Natural killer cell (primary cell): ENCODE measurements at regions not wholly inside any gene's neighbourhood (a gene's known extent, or its start where the extent isn't known, plus 50 kb on each side); places are given as distances from the start of the nearest gene placed in this dataset.
A peak's percentile ranks its signal among the peaks of the same experiment; 100 is the strongest.

Source experiments
- ATAC-seq, 3 donors: fragments of 150-1000 bp in 2 of 3; fragments of 200-7000 bp in 1 of 3; cut with Tn5 transposase; 1 replicate in 1 of 3; 2 replicates in 2 of 3; pipeline ENCODE4 v1.10.0; 2021; ENCODE audit warnings: mild to moderate bottlenecking in 2 of 3, moderate library complexity in 2 of 3
- DNase-seq, 2 donors: peaks; one replicate each; pipeline versions ENCODE4 v3.0.0 to v3.0.0-alpha.2; 2013 to 2021; ENCODE audit warnings: mixed read lengths in 1 of 2
- H3K27ac ChIP-seq: one replicate; pipeline ENCODE4 v1.5.1; 2013; ENCODE audit warnings: mild to moderate bottlenecking, low read length
- H3K27me3 ChIP-seq: one replicate; pipeline ENCODE4 v1.6.1; 2013; ENCODE audit warnings: low read length; ENCODE audit not compliant: control insufficient read depth, insufficient read depth
- H3K36me3 ChIP-seq: one replicate; pipeline ENCODE4 v1.6.1; 2013; ENCODE audit warnings: low read length; ENCODE audit not compliant: control insufficient read depth, insufficient read depth
- H3K4me1 ChIP-seq: one replicate; pipeline ENCODE4 v1.6.1; 2013; ENCODE audit warnings: low read length; ENCODE audit not compliant: control insufficient read depth, insufficient read depth
- H3K4me3 ChIP-seq: one replicate; pipeline ENCODE4 v1.5.1; 2013; ENCODE audit warnings: low read length
- H3K9me3 ChIP-seq: one replicate; pipeline ENCODE4 v1.6.1; 2013; ENCODE audit warnings: low read length; ENCODE audit not compliant: control insufficient read depth, insufficient read depth
- H3K27ac Mint-ChIP-seq, 2 donors: one replicate each; pipeline ENCODE4 v1.8.0; 2022; ENCODE audit warnings: mild to moderate bottlenecking in 2 of 2, mixed read lengths in 2 of 2, moderate library complexity in 1 of 2
- H3K27me3 Mint-ChIP-seq, 2 donors: one replicate each; pipeline ENCODE4 v1.8.0; 2022; ENCODE audit warnings: low read depth in 2 of 2, mixed read lengths in 2 of 2
- H3K36me3 Mint-ChIP-seq: one replicate; pipeline ENCODE4 v1.8.0; 2022; ENCODE audit warnings: mixed read lengths
- H3K4me1 Mint-ChIP-seq, 2 donors: one replicate each; pipeline ENCODE4 v1.8.0; 2022; ENCODE audit warnings: mixed read lengths in 2 of 2
- H3K4me3 Mint-ChIP-seq: one replicate; pipeline ENCODE4 v1.8.0; 2022; ENCODE audit warnings: mild to moderate bottlenecking, moderate library complexity, mixed read lengths
- H3K9me3 Mint-ChIP-seq, 2 donors: one replicate each; pipeline ENCODE4 v1.8.0; 2022; ENCODE audit warnings: mixed read lengths in 2 of 2
- CTCF ChIP-seq: fragments of 200-600 bp; IDR thresholded peaks from one replicate; pipeline ENCODE4 v1.8.0; 2022; ENCODE audit warnings: antibody characterized with exemption
- WGBS: methylation state at CpG from one replicate; pipeline ENCODE4 v1.1.7; 2013; ENCODE audit warnings: missing lambda C conversion rate; ENCODE audit not compliant: insufficient coverage; 5-methylcytosine and 5-hydroxymethylcytosine counted together
- intact Hi-C: fragments of 100-400 bp; cut with micrococcal nuclease; formaldehyde crosslinking; loops from one replicate; pipeline ENCODE4 v1.14.2; 2022

- no peaks in the 10 kb centered on the region for H3K9me3 Mint-ChIP-seq
- H3K27ac ChIP-seq, result no peak overlapping the region
- no peaks in the 10 kb centered on the region for H3K9me3 ChIP-seq
- H3K4me1 ChIP-seq, result no peaks in the 10 kb centered on the region
- H3K4me1 Mint-ChIP-seq, result no peaks in the 10 kb centered on the region
- DNase-seq (peak in 1 of 2 donors; percentile 8), ATAC-seq (no peak)
- peaks cover 0 to 2% of the 10 kb centered on the region in 2 donors for H3K27me3 Mint-ChIP-seq
- TF ChIP-seq CTCF, result no peak
- WGBS, result 69% methylated on average over 13 of the region's 13 CpGs
- no peaks in the 10 kb centered on the region for H3K27me3 ChIP-seq
- H3K36me3 ChIP-seq, result no peaks in the 10 kb centered on the region
- no peak overlapping the region for H3K27ac Mint-ChIP-seq
- intact Hi-C loops, result no loop called here
- H3K36me3 Mint-ChIP-seq, result no peaks in the 10 kb centered on the region
- H3K4me3 Mint-ChIP-seq, result no peak overlapping the region
- H3K4me3 ChIP-seq, result no peak overlapping the region
Measured at GRCh38 chr1:30412241-30413110, 310.9 kb downstream of the MATN1 start.

- ATAC-seq (no peak), DNase-seq (no peak)
- H3K27ac ChIP-seq, result no peak overlapping the region
- no peaks in the 10 kb centered on the region for H3K27me3 ChIP-seq
- Mint-ChIP-seq H3K27me3 (peaks cover 0 to 8% of the 10 kb centered on the region in 2 donors), H3K27ac (no peak overlapping the region), H3K4me3 (no peak overlapping the region), H3K9me3 (no peaks in the 10 kb centered on the region), H3K36me3 (no peaks in the 10 kb centered on the region), H3K4me1 (no peaks in the 10 kb centered on the region)
- no peak for TF ChIP-seq CTCF
- 88% methylated on average over 8 of the region's 9 CpGs for WGBS
- H3K9me3 ChIP-seq, result no peaks in the 10 kb centered on the region
- H3K36me3 ChIP-seq, result no peaks in the 10 kb centered on the region
- intact Hi-C loops, result no loop called here
- H3K4me3 ChIP-seq, result no peak overlapping the region
- H3K4me1 ChIP-seq, result no peaks in the 10 kb centered on the region
Measured at GRCh38 chr1:30411206-30411605, 312.2 kb downstream of the MATN1 start.

- Mint-ChIP-seq H3K9me3 (no peaks in the 10 kb centered on the region), H3K36me3 (no peaks in the 10 kb centered on the region), H3K27ac (no peak overlapping the region), H3K4me1 (no peaks in the 10 kb centered on the region), H3K4me3 (no peak overlapping the region), H3K27me3 (peaks cover 0 to 8% of the 10 kb centered on the region in 2 donors)
- no peak for DNase-seq
- Histone ChIP-seq H3K9me3 (no peaks in the 10 kb centered on the region), H3K27me3 (no peaks in the 10 kb centered on the region), H3K36me3 (no peaks in the 10 kb centered on the region), H3K4me3 (no peak overlapping the region), H3K27ac (no peak overlapping the region), H3K4me1 (no peaks in the 10 kb centered on the region)
- intact Hi-C loops, result no loop called here
- TF ChIP-seq CTCF, result no peak
- 78% methylated on average over 9 of the region's 9 CpGs for WGBS
- ATAC-seq, result no peak
Measured at GRCh38 chr1:30410153-30410851, 313.1 kb downstream of the MATN1 start.
